ENCODE measurements at regions not wholly inside any gene's neighbourhood (a gene's known extent, or its start where the extent isn't known, plus 50 kb on each side); places are given as distances from the start of the nearest gene placed in this dataset.
"Not testable (repeated sequence)": the region's sequence is repeated elsewhere in the genome, so short reads cannot be mapped to it uniquely, and the experiment has no call there.

GRCh38 chr10:109809954-109810353 lies 113.4 kb downstream of the XPNPEP1 start:
- not testable (repeated sequence) for H3K9ac ChIP-seq (ENCODE audit: low read length in 2 of 2); H3K4me1 ChIP-seq (ENCODE audit: control insufficient read depth, insufficient read depth, low read length); H3K9me3 ChIP-seq (ENCODE audit: control insufficient read depth in 2 of 2, low read length in 2 of 2); H3K36me3 ChIP-seq (ENCODE audit: control insufficient read depth in 2 of 2, insufficient read depth in 2 of 2, low read length in 2 of 2); H3K4me3 ChIP-seq (ENCODE audit: low read length in 2 of 2); H3K27ac ChIP-seq (ENCODE audit: low read length); H3K27me3 ChIP-seq (ENCODE audit: control insufficient read depth in 1 of 2, insufficient read depth in 2 of 2, low read length in 2 of 2)

GRCh38 chr10:109801191-109801590 lies 122.1 kb downstream of the XPNPEP1 start:
- not testable (repeated sequence) for H3K27me3 ChIP-seq (ENCODE audit: control insufficient read depth in 1 of 2, insufficient read depth in 2 of 2, low read length in 2 of 2); H3K4me3 ChIP-seq (ENCODE audit: low read length in 2 of 2); H3K36me3 ChIP-seq (ENCODE audit: control insufficient read depth in 2 of 2, insufficient read depth in 2 of 2, low read length in 2 of 2); H3K27ac ChIP-seq (ENCODE audit: low read length); H3K9ac ChIP-seq (ENCODE audit: low read length in 2 of 2); H3K9me3 ChIP-seq (ENCODE audit: control insufficient read depth in 2 of 2, low read length in 2 of 2); H3K4me1 ChIP-seq (ENCODE audit: control insufficient read depth, insufficient read depth, low read length)

GRCh38 chr10:109790647-109791046 lies 132.7 kb downstream of the XPNPEP1 start:
- Histone ChIP-seq H3K27ac (ENCODE audit: low read length) (no peak overlapping the region), H3K27me3 (ENCODE audit: control insufficient read depth in 1 of 2, insufficient read depth in 2 of 2, low read length in 2 of 2) (no peaks in the 10 kb centered on the region), H3K4me1 (ENCODE audit: control insufficient read depth, insufficient read depth, low read length) (no peaks in the 10 kb centered on the region), H3K9ac (ENCODE audit: low read length in 2 of 2) (no peak overlapping the region), H3K36me3 (ENCODE audit: control insufficient read depth in 2 of 2, insufficient read depth in 2 of 2, low read length in 2 of 2) (no peaks in the 10 kb centered on the region), H3K9me3 (ENCODE audit: control insufficient read depth in 2 of 2, low read length in 2 of 2) (no peaks in the 10 kb centered on the region), H3K4me3 (ENCODE audit: low read length in 2 of 2) (no peak overlapping the region)

GRCh38 chr10:109784236-109784635 lies 139.1 kb downstream of the XPNPEP1 start:
- Histone ChIP-seq H3K9me3 (ENCODE audit: control insufficient read depth in 2 of 2, low read length in 2 of 2) (peaks cover 0 to 2% of the 10 kb centered on the region in 2 donors), H3K36me3 (ENCODE audit: control insufficient read depth in 2 of 2, insufficient read depth in 2 of 2, low read length in 2 of 2) (no peaks in the 10 kb centered on the region), H3K27ac (ENCODE audit: low read length) (no peak overlapping the region), H3K4me3 (ENCODE audit: low read length in 2 of 2) (no peak overlapping the region), H3K27me3 (ENCODE audit: control insufficient read depth in 1 of 2, insufficient read depth in 2 of 2, low read length in 2 of 2) (no peaks in the 10 kb centered on the region), H3K9ac (ENCODE audit: low read length in 2 of 2) (no peak overlapping the region), H3K4me1 (ENCODE audit: control insufficient read depth, insufficient read depth, low read length) (no peaks in the 10 kb centered on the region)

- Histone ChIP-seq H3K4me3 (ENCODE audit: low read length in 2 of 2) (no peak overlapping the region), H3K9ac (ENCODE audit: low read length in 2 of 2) (no peak overlapping the region), H3K4me1 (ENCODE audit: control insufficient read depth, insufficient read depth, low read length) (no peaks in the 10 kb centered on the region), H3K9me3 (ENCODE audit: control insufficient read depth in 2 of 2, low read length in 2 of 2) (peaks cover 0 to 2% of the 10 kb centered on the region in 2 donors), H3K27me3 (ENCODE audit: control insufficient read depth in 1 of 2, insufficient read depth in 2 of 2, low read length in 2 of 2) (no peaks in the 10 kb centered on the region), H3K36me3 (ENCODE audit: control insufficient read depth in 2 of 2, insufficient read depth in 2 of 2, low read length in 2 of 2) (no peaks in the 10 kb centered on the region), H3K27ac (ENCODE audit: low read length) (no peak overlapping the region)
These were observed 140.0 kb downstream of the XPNPEP1 start for GRCh38 chr10:109783286-109783685.

GRCh38 chr10:109780997-109781396 lies 142.3 kb downstream of the XPNPEP1 start:
- Histone ChIP-seq H3K27ac (ENCODE audit: low read length) (no peak overlapping the region), H3K4me1 (ENCODE audit: control insufficient read depth, insufficient read depth, low read length) (no peaks in the 10 kb centered on the region), H3K9ac (ENCODE audit: low read length in 2 of 2) (no peak overlapping the region), H3K36me3 (ENCODE audit: control insufficient read depth in 2 of 2, insufficient read depth in 2 of 2, low read length in 2 of 2) (no peaks in the 10 kb centered on the region), H3K27me3 (ENCODE audit: control insufficient read depth in 1 of 2, insufficient read depth in 2 of 2, low read length in 2 of 2) (no peaks in the 10 kb centered on the region), H3K9me3 (ENCODE audit: control insufficient read depth in 2 of 2, low read length in 2 of 2) (peaks cover 0 to 2% of the 10 kb centered on the region in 2 donors), H3K4me3 (ENCODE audit: low read length in 2 of 2) (no peak overlapping the region)

- no peaks in the 10 kb centered on the region for H3K27me3 ChIP-seq (ENCODE audit: control insufficient read depth in 1 of 2, insufficient read depth in 2 of 2, low read length in 2 of 2)
- no peak overlapping the region for H3K4me3 ChIP-seq (ENCODE audit: low read length in 2 of 2)
- no peaks in the 10 kb centered on the region for H3K9me3 ChIP-seq (ENCODE audit: control insufficient read depth in 2 of 2, low read length in 2 of 2)
- no peak overlapping the region for H3K27ac ChIP-seq (ENCODE audit: low read length)
- no peaks in the 10 kb centered on the region for H3K4me1 ChIP-seq (ENCODE audit: control insufficient read depth, insufficient read depth, low read length)
- H3K36me3 ChIP-seq (ENCODE audit: control insufficient read depth in 2 of 2, insufficient read depth in 2 of 2, low read length in 2 of 2) = no peaks in the 10 kb centered on the region
- no peak overlapping the region for H3K9ac ChIP-seq (ENCODE audit: low read length in 2 of 2)
These were observed 144.3 kb downstream of the XPNPEP1 start for GRCh38 chr10:109778993-109779392.

- Histone ChIP-seq H3K9me3 (ENCODE audit: control insufficient read depth in 2 of 2, low read length in 2 of 2) (no peaks in the 10 kb centered on the region), H3K27ac (ENCODE audit: low read length) (no peak overlapping the region), H3K27me3 (ENCODE audit: control insufficient read depth in 1 of 2, insufficient read depth in 2 of 2, low read length in 2 of 2) (no peaks in the 10 kb centered on the region), H3K9ac (ENCODE audit: low read length in 2 of 2) (no peak overlapping the region), H3K36me3 (ENCODE audit: control insufficient read depth in 2 of 2, insufficient read depth in 2 of 2, low read length in 2 of 2) (no peaks in the 10 kb centered on the region), H3K4me3 (ENCODE audit: low read length in 2 of 2) (no peak overlapping the region), H3K4me1 (ENCODE audit: control insufficient read depth, insufficient read depth, low read length) (no peaks in the 10 kb centered on the region)
These were observed 149.2 kb downstream of the XPNPEP1 start for GRCh38 chr10:109774121-109774440.

GRCh38 chr10:109773288-109774120 lies 149.8 kb downstream of the XPNPEP1 start:
- no peaks in the 10 kb centered on the region for H3K4me1 ChIP-seq (ENCODE audit: control insufficient read depth, insufficient read depth, low read length)
- H3K4me3 ChIP-seq (ENCODE audit: low read length in 2 of 2) = no peak overlapping the region
- no peak overlapping the region for H3K9ac ChIP-seq (ENCODE audit: low read length in 2 of 2)
- no peaks in the 10 kb centered on the region for H3K36me3 ChIP-seq (ENCODE audit: control insufficient read depth in 2 of 2, insufficient read depth in 2 of 2, low read length in 2 of 2)
- no peak overlapping the region for H3K27ac ChIP-seq (ENCODE audit: low read length)
- no peaks in the 10 kb centered on the region for H3K27me3 ChIP-seq (ENCODE audit: control insufficient read depth in 1 of 2, insufficient read depth in 2 of 2, low read length in 2 of 2)
- H3K9me3 ChIP-seq (ENCODE audit: control insufficient read depth in 2 of 2, low read length in 2 of 2) = no peaks in the 10 kb centered on the region

GRCh38 chr10:109770663-109771062 lies 152.6 kb downstream of the XPNPEP1 start:
- no peak overlapping the region for H3K4me3 ChIP-seq (ENCODE audit: low read length in 2 of 2)
- H3K27me3 ChIP-seq (ENCODE audit: control insufficient read depth in 1 of 2, insufficient read depth in 2 of 2, low read length in 2 of 2) = no peaks in the 10 kb centered on the region
- no peak overlapping the region for H3K27ac ChIP-seq (ENCODE audit: low read length)

GRCh38 chr10:109769966-109770365 lies 153.3 kb downstream of the XPNPEP1 start:
- Histone ChIP-seq H3K27me3 (ENCODE audit: control insufficient read depth in 1 of 2, insufficient read depth in 2 of 2, low read length in 2 of 2) (no peaks in the 10 kb centered on the region), H3K9me3 (ENCODE audit: control insufficient read depth in 2 of 2, low read length in 2 of 2) (no peaks in the 10 kb centered on the region), H3K4me3 (ENCODE audit: low read length in 2 of 2) (no peak overlapping the region), H3K4me1 (ENCODE audit: control insufficient read depth, insufficient read depth, low read length) (no peaks in the 10 kb centered on the region), H3K9ac (ENCODE audit: low read length in 2 of 2) (no peak overlapping the region), H3K27ac (ENCODE audit: low read length) (no peak overlapping the region), H3K36me3 (ENCODE audit: control insufficient read depth in 2 of 2, insufficient read depth in 2 of 2, low read length in 2 of 2) (no peaks in the 10 kb centered on the region)

More at GRCh38 chr10:109770663-109771062, 152.6 kb downstream of the XPNPEP1 start:
- Histone ChIP-seq H3K9me3 (ENCODE audit: control insufficient read depth in 2 of 2, low read length in 2 of 2) (no peaks in the 10 kb centered on the region), H3K9ac (ENCODE audit: low read length in 2 of 2) (no peak overlapping the region), H3K36me3 (ENCODE audit: control insufficient read depth in 2 of 2, insufficient read depth in 2 of 2, low read length in 2 of 2) (no peaks in the 10 kb centered on the region), H3K4me1 (ENCODE audit: control insufficient read depth, insufficient read depth, low read length) (no peaks in the 10 kb centered on the region)

Data from stomach smooth muscle (tissue), 2 donors.